Stomach smooth muscle (tissue), 2 donors: ENCODE measurements at regions not wholly inside any gene's neighbourhood (a gene's known extent, or its start where the extent isn't known, plus 50 kb on each side); places are given as distances from the start of the nearest gene placed in this dataset.

Experiments
- H3K27ac ChIP-seq: one replicate; pipeline ENCODE4 v1.7.0; 2013; ENCODE audit warnings: mild to moderate bottlenecking, low read length, inconsistent platforms
- H3K27me3 ChIP-seq, 2 donors: one replicate each; pipeline ENCODE4 v1.7.0; 2013; ENCODE audit warnings: low read length in 2 of 2; ENCODE audit not compliant: insufficient read depth in 2 of 2, control insufficient read depth in 1 of 2
- H3K36me3 ChIP-seq, 2 donors: one replicate each; pipeline ENCODE4 v1.7.0; 2013; ENCODE audit warnings: low read length in 2 of 2; ENCODE audit not compliant: control insufficient read depth in 2 of 2, insufficient read depth in 2 of 2
- H3K4me1 ChIP-seq: one replicate; pipeline ENCODE4 v1.7.0; 2013; ENCODE audit warnings: low read length; ENCODE audit not compliant: control insufficient read depth, insufficient read depth
- H3K4me3 ChIP-seq, 2 donors: one replicate each; pipeline ENCODE4 v1.7.0; 2013; ENCODE audit warnings: low read length in 2 of 2
- H3K9ac ChIP-seq, 2 donors: one replicate each; pipeline ENCODE4 v1.7.0; 2013; ENCODE audit warnings: low read length in 2 of 2, mild to moderate bottlenecking in 1 of 2
- H3K9me3 ChIP-seq, 2 donors: one replicate each; pipeline ENCODE4 v1.7.0; 2013; ENCODE audit warnings: low read length in 2 of 2; ENCODE audit not compliant: control insufficient read depth in 2 of 2
- donor health status: healthy.
- donor health status: Pancreatic carcinoma.

- Histone ChIP-seq H3K27me3 (no peaks in the 10 kb centered on the region), H3K9ac (no peak overlapping the region), H3K36me3 (no peaks in the 10 kb centered on the region), H3K9me3 (no peaks in the 10 kb centered on the region), H3K27ac (no peak overlapping the region), H3K4me1 (no peaks in the 10 kb centered on the region), H3K4me3 (no peak overlapping the region)
Measured at GRCh38 chr4:79223993-79224776, 101.7 kb downstream of the NAA11 start.

GRCh38 chr4:79217025-79217424, 108.8 kb downstream of the NAA11 start:
- no peaks in the 10 kb centered on the region for H3K9me3 ChIP-seq
- H3K4me1 ChIP-seq = no peaks in the 10 kb centered on the region
- H3K27ac ChIP-seq = no peak overlapping the region
- H3K9ac ChIP-seq = no peak overlapping the region
- H3K27me3 ChIP-seq = no peaks in the 10 kb centered on the region
- no peaks in the 10 kb centered on the region for H3K36me3 ChIP-seq
- H3K4me3 ChIP-seq = no peak overlapping the region

GRCh38 chr4:79213702-79214101, 112.2 kb downstream of the NAA11 start:
- Histone ChIP-seq H3K4me3 (no peak overlapping the region), H3K27ac (no peak overlapping the region), H3K9me3 (no peaks in the 10 kb centered on the region), H3K4me1 (no peaks in the 10 kb centered on the region), H3K27me3 (no peaks in the 10 kb centered on the region), H3K9ac (no peak overlapping the region), H3K36me3 (no peaks in the 10 kb centered on the region)

GRCh38 chr4:79213010-79213409, 112.9 kb downstream of the NAA11 start:
- no peak overlapping the region for H3K4me3 ChIP-seq
- H3K27ac ChIP-seq = no peak overlapping the region
- no peaks in the 10 kb centered on the region for H3K27me3 ChIP-seq
- no peak overlapping the region for H3K9ac ChIP-seq
- H3K9me3 ChIP-seq = no peaks in the 10 kb centered on the region
- no peaks in the 10 kb centered on the region for H3K4me1 ChIP-seq
- H3K36me3 ChIP-seq = no peaks in the 10 kb centered on the region

- H3K9ac ChIP-seq = no peak overlapping the region
- no peaks in the 10 kb centered on the region for H3K9me3 ChIP-seq
- no peak overlapping the region for H3K4me3 ChIP-seq
- H3K36me3 ChIP-seq = no peaks in the 10 kb centered on the region
- H3K4me1 ChIP-seq = no peaks in the 10 kb centered on the region
- no peak overlapping the region for H3K27ac ChIP-seq
- H3K27me3 ChIP-seq = no peaks in the 10 kb centered on the region
Measured at GRCh38 chr4:79212311-79212710, 113.5 kb downstream of the NAA11 start.

GRCh38 chr4:79211490-79211889, 114.4 kb downstream of the NAA11 start:
- no peaks in the 10 kb centered on the region for H3K36me3 ChIP-seq
- no peaks in the 10 kb centered on the region for H3K9me3 ChIP-seq
- no peaks in the 10 kb centered on the region for H3K27me3 ChIP-seq
- no peaks in the 10 kb centered on the region for H3K4me1 ChIP-seq
- no peak overlapping the region for H3K9ac ChIP-seq
- no peak overlapping the region for H3K4me3 ChIP-seq
- no peak overlapping the region for H3K27ac ChIP-seq

GRCh38 chr4:79210636-79211049, 115.2 kb downstream of the NAA11 start:
- Histone ChIP-seq H3K27ac (no peak overlapping the region), H3K4me3 (no peak overlapping the region), H3K9me3 (no peaks in the 10 kb centered on the region), H3K27me3 (no peaks in the 10 kb centered on the region), H3K4me1 (no peaks in the 10 kb centered on the region), H3K9ac (no peak overlapping the region), H3K36me3 (no peaks in the 10 kb centered on the region)

GRCh38 chr4:79209822-79210635, 115.8 kb downstream of the NAA11 start:
- Histone ChIP-seq H3K27ac (no peak overlapping the region), H3K4me1 (no peaks in the 10 kb centered on the region), H3K36me3 (no peaks in the 10 kb centered on the region), H3K27me3 (no peaks in the 10 kb centered on the region), H3K9ac (no peak overlapping the region), H3K4me3 (no peak overlapping the region), H3K9me3 (no peaks in the 10 kb centered on the region)

GRCh38 chr4:79209081-79209480, 116.8 kb downstream of the NAA11 start:
- Histone ChIP-seq H3K27ac (no peak overlapping the region), H3K27me3 (no peaks in the 10 kb centered on the region), H3K4me1 (no peaks in the 10 kb centered on the region), H3K4me3 (no peak overlapping the region), H3K9me3 (no peaks in the 10 kb centered on the region), H3K36me3 (no peaks in the 10 kb centered on the region), H3K9ac (no peak overlapping the region)

- Histone ChIP-seq H3K9ac (no peak overlapping the region), H3K9me3 (no peaks in the 10 kb centered on the region), H3K27ac (no peak overlapping the region), H3K36me3 (no peaks in the 10 kb centered on the region), H3K4me1 (no peaks in the 10 kb centered on the region), H3K27me3 (no peaks in the 10 kb centered on the region), H3K4me3 (no peak overlapping the region)
Measured at GRCh38 chr4:79207281-79207680, 118.6 kb downstream of the NAA11 start.

GRCh38 chr4:79206660-79207059, 119.2 kb downstream of the NAA11 start:
- no peaks in the 10 kb centered on the region for H3K27me3 ChIP-seq
- H3K4me1 ChIP-seq = no peaks in the 10 kb centered on the region
- no peaks in the 10 kb centered on the region for H3K9me3 ChIP-seq
- H3K4me3 ChIP-seq = no peak overlapping the region
- H3K36me3 ChIP-seq = no peaks in the 10 kb centered on the region
- no peak overlapping the region for H3K27ac ChIP-seq
- no peak overlapping the region for H3K9ac ChIP-seq
